PC-3 (cell line): ENCODE measurements at regions not wholly inside any gene's neighbourhood (a gene's known extent, or its start where the extent isn't known, plus 50 kb on each side); places are given as distances from the start of the nearest gene placed in this dataset.
"Not testable (repeated sequence)": the region's sequence is repeated elsewhere in the genome, so short reads cannot be mapped to it uniquely, and the experiment has no call there.

Source experiments
- ATAC-seq: fragments of 200-7000 bp; cut with Tn5 transposase; 2 replicates; pipeline ENCODE4 v1.9.1; 2020; ENCODE audit warnings: mild to moderate bottlenecking, moderate library complexity
- BruUV-seq: library from RNA; stranded (reverse); fragments of 400-500 nt; replicated peaks from 2 replicates; lab custom pipeline; 2021; lab: Mats Ljungman, UMichigan
- CTCF ChIA-PET: fragments of 300-600 bp; sonication (Branson Sonifier 250); formaldehyde crosslinking; loops from one replicate; lab custom pipeline; 2022; ENCODE audit warnings: antibody characterized with exemption; lab: Charles Lee
- POLR2A ChIA-PET: fragments of 300-600 bp; sonication (Branson Sonifier 250); formaldehyde crosslinking; loops from one replicate; lab custom pipeline; 2022; ENCODE audit warnings: antibody characterized with exemption; ENCODE audit not compliant: unreplicated experiment; lab: Charles Lee
- DNase-seq: peaks from one replicate; pipeline ENCODE4 v3.0.0-alpha.2; 2015
- H2AFZ ChIP-seq: fragments of 300-600 bp; sonication (generic); 2 replicates; pipeline ENCODE4 v1.6.0; 2016; ENCODE audit warnings: antibody characterized with exemption, low read length
- H3F3A ChIP-seq: fragments of 300-600 bp; sonication (generic); one replicate; pipeline ENCODE4 v1.6.0; 2017; ENCODE audit warnings: antibody characterized with exemption, low read length, control low read depth, mild to moderate bottlenecking; ENCODE audit not compliant: unreplicated experiment
- H3K27ac ChIP-seq: fragments of 300-600 bp; sonication (generic); 2 replicates; pipeline ENCODE4 v1.5.1; 2016; ENCODE audit warnings: mild to moderate bottlenecking, low read length
- H3K27me3 ChIP-seq: fragments of 300-600 bp; sonication (generic); 2 replicates; pipeline ENCODE4 v1.6.1; 2016; ENCODE audit warnings: low read length, mixed read lengths
- H3K36me3 ChIP-seq: fragments of 300-600 bp; sonication (generic); 2 replicates; pipeline ENCODE4 v1.6.1; 2016; ENCODE audit warnings: low read depth, mixed run types, low read length, mixed read lengths
- H3K4me1 ChIP-seq: fragments of 300-600 bp; sonication (generic); 2 replicates; pipeline ENCODE4 v1.5.1; 2016; ENCODE audit warnings: low read length; ENCODE audit not compliant: insufficient read depth
- H3K4me2 ChIP-seq: fragments of 300-600 bp; sonication (generic); 2 replicates; pipeline ENCODE4 v1.6.0; 2016; ENCODE audit warnings: low read length
- H3K4me3 ChIP-seq: fragments of 300-600 bp; sonication (generic); 2 replicates; pipeline ENCODE4 v1.5.1; 2016; ENCODE audit warnings: mild to moderate bottlenecking, low read length, mixed read lengths
- H3K79me2 ChIP-seq: fragments of 300-600 bp; sonication (generic); 2 replicates; pipeline ENCODE4 v1.6.1; 2017; ENCODE audit warnings: low read length, mixed read lengths
- H3K9ac ChIP-seq: fragments of 300-600 bp; sonication (generic); 2 replicates; pipeline ENCODE4 v1.6.0; 2016; ENCODE audit warnings: mild to moderate bottlenecking, low read length
- H3K9me2 ChIP-seq: fragments of 300-600 bp; sonication (generic); replicated peaks from 2 replicates; pipeline ENCODE4 v1.6.1; 2016; ENCODE audit warnings: mixed run types, low read length, mixed read lengths
- H3K9me3 ChIP-seq: fragments of 300-600 bp; sonication (generic); 2 replicates; pipeline ENCODE4 v1.6.1; 2016; ENCODE audit warnings: low read length, mixed read lengths
- H4K20me1 ChIP-seq: fragments of 300-600 bp; sonication (generic); 2 replicates; pipeline ENCODE4 v1.6.1; 2016; ENCODE audit warnings: low read length, mixed read lengths
- intact Hi-C: fragments of 100-400 bp; cut with micrococcal nuclease; formaldehyde crosslinking; loops from 2 replicates; pipeline ENCODE4 v1.9.0; 2023

- H3K9ac ChIP-seq, DNase-seq, H3K27me3 ChIP-seq, H3K79me2 ChIP-seq, H3K9me3 ChIP-seq, H3K4me3 ChIP-seq, ATAC-seq, H3K4me1 ChIP-seq, H4K20me1 ChIP-seq, intact Hi-C loops, CTCF ChIA-PET, H2AFZ ChIP-seq, POLR2A ChIA-PET, H3K27ac ChIP-seq, H3K36me3 ChIP-seq, BruUV-seq, H3F3A ChIP-seq, H3K9me2 ChIP-seq, H3K4me2 ChIP-seq: not testable (repeated sequence)
Measured at GRCh38 chr1:83246780-83247179, 752.2 kb downstream of the TTLL7 start.

- H3K27ac ChIP-seq, H3K9ac ChIP-seq, ATAC-seq, POLR2A ChIA-PET, BruUV-seq, H3K4me1 ChIP-seq, H3K9me3 ChIP-seq, H3K4me2 ChIP-seq, H3K9me2 ChIP-seq, CTCF ChIA-PET, H2AFZ ChIP-seq, H4K20me1 ChIP-seq, H3K36me3 ChIP-seq, intact Hi-C loops, H3F3A ChIP-seq, H3K79me2 ChIP-seq, H3K27me3 ChIP-seq, H3K4me3 ChIP-seq: not testable (repeated sequence)
- peak; percentile 2 for DNase-seq
Measured at GRCh38 chr1:83244832-83245231, 754.1 kb downstream of the TTLL7 start.

- intact Hi-C loops, H3K27ac ChIP-seq, H3K9ac ChIP-seq, ATAC-seq, POLR2A ChIA-PET, H3K79me2 ChIP-seq, H3K9me3 ChIP-seq, H3K9me2 ChIP-seq, H3K4me1 ChIP-seq, H3F3A ChIP-seq, H4K20me1 ChIP-seq, H3K4me2 ChIP-seq, CTCF ChIA-PET, H2AFZ ChIP-seq, DNase-seq, H3K4me3 ChIP-seq, H3K27me3 ChIP-seq, BruUV-seq, H3K36me3 ChIP-seq: not testable (repeated sequence)
Measured at GRCh38 chr1:83239568-83239967, 759.4 kb downstream of the TTLL7 start.

- H3K9me3 ChIP-seq, H3K79me2 ChIP-seq, H3K4me2 ChIP-seq, H3K9me2 ChIP-seq, H3K27me3 ChIP-seq, BruUV-seq, H4K20me1 ChIP-seq, POLR2A ChIA-PET, H2AFZ ChIP-seq, H3K4me3 ChIP-seq, H3K27ac ChIP-seq, CTCF ChIA-PET, H3F3A ChIP-seq, H3K9ac ChIP-seq, H3K4me1 ChIP-seq, DNase-seq, ATAC-seq, intact Hi-C loops, H3K36me3 ChIP-seq: not testable (repeated sequence)
Measured at GRCh38 chr1:83238654-83239053, 760.3 kb downstream of the TTLL7 start.

GRCh38 chr1:83219788-83220187 is 779.1 kb downstream of the TTLL7 start:
- H3K4me1 ChIP-seq, H3K9ac ChIP-seq, H3K9me3 ChIP-seq, POLR2A ChIA-PET, CTCF ChIA-PET, H3K36me3 ChIP-seq, DNase-seq, H3K27ac ChIP-seq, H3K27me3 ChIP-seq, H3K9me2 ChIP-seq, ATAC-seq, H3F3A ChIP-seq, BruUV-seq, H3K79me2 ChIP-seq, H2AFZ ChIP-seq, intact Hi-C loops, H4K20me1 ChIP-seq, H3K4me3 ChIP-seq, H3K4me2 ChIP-seq: not testable (repeated sequence)

GRCh38 chr1:83218036-83218716 is 780.8 kb downstream of the TTLL7 start:
- intact Hi-C loops, H3K27me3 ChIP-seq, ATAC-seq, H3K79me2 ChIP-seq, H4K20me1 ChIP-seq, CTCF ChIA-PET, POLR2A ChIA-PET, H3K9me3 ChIP-seq, BruUV-seq, H3K9me2 ChIP-seq, H3K4me2 ChIP-seq, H3K9ac ChIP-seq, H3K4me1 ChIP-seq, DNase-seq, H3K36me3 ChIP-seq, H3K27ac ChIP-seq, H2AFZ ChIP-seq, H3F3A ChIP-seq, H3K4me3 ChIP-seq: not testable (repeated sequence)

GRCh38 chr1:83214317-83214716 is 784.6 kb downstream of the TTLL7 start:
- H3K9me2 ChIP-seq, H3F3A ChIP-seq, POLR2A ChIA-PET, H3K79me2 ChIP-seq, CTCF ChIA-PET, H3K36me3 ChIP-seq, H4K20me1 ChIP-seq, H3K9me3 ChIP-seq, H3K4me1 ChIP-seq, H2AFZ ChIP-seq, intact Hi-C loops, H3K4me3 ChIP-seq, BruUV-seq, H3K27ac ChIP-seq, H3K27me3 ChIP-seq, DNase-seq, H3K4me2 ChIP-seq, ATAC-seq, H3K9ac ChIP-seq: not testable (repeated sequence)
